HG03159 (cell line): ENCODE measurements at regions not wholly inside any gene's neighbourhood (a gene's known extent, or its start where the extent isn't known, plus 50 kb on each side); places are given as distances from the start of the nearest gene placed in this dataset.

Experiments used
- ATAC-seq: cut with Tn5 transposase; IDR thresholded peaks from one replicate; pipeline ENCODE4 v1.9.1; 2021; ENCODE audit warnings: mild to moderate bottlenecking, moderate library complexity; ENCODE audit not compliant: unreplicated experiment

DNA sequence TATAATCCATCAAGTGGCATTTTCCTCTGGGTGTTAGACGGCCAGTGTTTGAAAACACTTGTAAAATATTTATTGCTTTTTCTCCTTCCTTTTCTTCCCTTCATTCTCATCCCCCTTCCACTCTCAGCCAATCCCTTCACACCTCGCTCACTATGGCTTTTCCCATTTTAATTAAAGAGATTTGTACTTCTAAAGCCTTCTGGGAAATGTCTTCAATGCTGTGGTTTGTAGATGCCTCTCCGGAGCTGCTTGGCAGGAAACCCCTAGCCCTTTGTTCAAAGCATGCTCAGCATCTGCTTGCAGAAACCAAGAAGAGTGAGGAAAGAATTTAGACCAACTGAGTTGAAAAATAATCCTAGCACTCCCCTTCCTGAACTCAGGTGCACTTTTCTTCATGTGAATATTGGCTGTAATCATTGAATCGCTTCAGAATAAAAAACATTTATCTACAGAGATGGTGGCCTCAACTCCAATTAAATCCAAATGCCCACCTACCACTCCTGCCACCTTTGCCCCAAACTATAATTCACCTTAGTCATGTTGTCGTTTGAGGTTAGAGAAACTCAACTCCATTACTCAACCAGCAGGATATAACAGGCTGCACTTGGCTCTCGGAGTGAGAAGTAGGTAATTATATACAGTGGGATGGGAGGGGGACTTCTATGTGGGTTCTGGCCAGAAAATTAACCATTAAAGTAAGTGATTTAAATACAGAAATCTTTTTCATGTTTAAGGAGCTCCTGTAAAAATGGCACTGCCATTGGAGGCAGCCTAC lies 659.4 kb upstream of the CAMK1G start:
- no peak for ATAC-seq

DNA sequence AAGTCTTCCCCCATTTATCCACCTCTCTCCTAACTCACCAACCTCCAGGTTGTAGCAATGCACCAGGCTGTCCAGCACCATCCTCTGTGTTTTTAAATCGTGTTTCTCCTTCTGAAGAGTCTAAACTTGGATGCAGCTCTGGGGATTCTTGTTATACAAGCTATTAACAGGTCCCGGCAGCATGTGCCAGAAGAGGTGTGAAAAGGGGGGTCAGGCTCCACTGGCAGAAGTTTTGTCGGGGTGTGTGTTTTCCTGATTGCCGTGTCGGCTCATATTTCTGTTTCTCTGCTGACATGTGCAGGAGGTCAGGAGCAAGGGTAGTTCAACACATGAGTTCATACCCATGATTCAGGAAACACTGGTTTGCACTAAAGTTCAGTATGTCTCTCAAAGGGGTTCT lies 658.6 kb upstream of the CAMK1G start:
- no peak for ATAC-seq

- ATAC-seq = no peak
These were observed 655.0 kb upstream of the CAMK1G start for GRCh38 chr1:208928349-208929010.

- no peak for ATAC-seq
These were observed 653.9 kb upstream of the CAMK1G start for GRCh38 chr1:208929575-208929974.

GRCh38 chr1:208931936-208932335 lies 651.6 kb upstream of the CAMK1G start:
- ATAC-seq = no peak

DNA sequence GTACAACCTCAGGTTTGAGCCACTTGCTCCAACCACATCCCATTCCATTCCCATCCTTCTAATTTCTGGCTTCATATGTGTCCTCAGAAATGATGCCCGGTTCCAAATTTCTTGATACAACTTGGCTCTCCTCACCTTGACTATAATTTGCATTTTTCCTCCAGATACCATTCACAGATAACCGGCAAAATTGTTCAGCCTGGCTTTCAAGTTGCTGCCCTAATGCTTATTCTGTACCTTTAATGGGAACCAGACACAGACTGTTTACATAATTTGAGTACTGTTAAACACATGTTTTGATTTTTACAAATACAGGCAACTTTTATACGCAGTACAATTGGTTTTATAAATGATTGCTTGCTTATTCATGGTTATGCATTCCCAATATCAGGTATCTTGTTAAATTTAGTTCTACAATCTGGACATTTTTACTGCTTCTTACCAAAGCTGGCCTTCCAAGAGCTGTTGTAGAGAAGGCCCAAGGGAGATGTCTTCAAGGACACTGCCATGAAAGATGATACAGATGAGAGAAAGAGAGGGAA lies 649.5 kb upstream of the CAMK1G start:
- ATAC-seq = no peak

GRCh38 chr1:208934933-208935332 lies 648.6 kb upstream of the CAMK1G start:
- ATAC-seq = no peak

- no peak for ATAC-seq
These were observed 647.9 kb upstream of the CAMK1G start for GRCh38 chr1:208935517-208936187.

DNA sequence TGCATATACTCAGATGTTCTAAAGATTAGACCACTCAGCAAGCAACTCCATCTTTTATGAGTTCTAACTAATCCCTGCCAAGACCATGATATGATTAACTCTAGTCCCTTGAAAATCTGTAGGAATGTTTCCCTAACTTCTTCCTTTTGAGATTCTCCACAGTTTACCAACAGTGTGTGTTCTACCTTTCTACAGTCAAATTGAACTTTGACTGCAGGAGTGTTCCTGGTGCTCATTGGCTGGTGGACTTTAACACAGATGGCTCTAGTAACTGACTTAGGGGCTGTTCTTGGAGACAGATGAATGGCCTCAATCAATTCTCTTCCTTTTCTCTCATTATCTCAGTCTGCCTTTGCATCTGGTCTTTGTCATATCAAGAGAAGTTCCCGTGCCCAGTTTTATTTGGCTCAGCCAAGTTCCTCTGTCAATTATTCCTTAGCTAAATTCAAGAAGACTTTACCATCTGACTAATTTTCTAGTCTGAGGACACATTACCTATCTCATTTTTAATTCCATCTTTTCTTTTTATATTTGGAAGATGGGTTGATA lies 643.9 kb upstream of the CAMK1G start:
- ATAC-seq = no peak

- no peak for ATAC-seq
These were observed 641.0 kb upstream of the CAMK1G start for GRCh38 chr1:208942394-208943130.

GRCh38 chr1:208943291-208943690 lies 640.2 kb upstream of the CAMK1G start:
- no peak for ATAC-seq

DNA sequence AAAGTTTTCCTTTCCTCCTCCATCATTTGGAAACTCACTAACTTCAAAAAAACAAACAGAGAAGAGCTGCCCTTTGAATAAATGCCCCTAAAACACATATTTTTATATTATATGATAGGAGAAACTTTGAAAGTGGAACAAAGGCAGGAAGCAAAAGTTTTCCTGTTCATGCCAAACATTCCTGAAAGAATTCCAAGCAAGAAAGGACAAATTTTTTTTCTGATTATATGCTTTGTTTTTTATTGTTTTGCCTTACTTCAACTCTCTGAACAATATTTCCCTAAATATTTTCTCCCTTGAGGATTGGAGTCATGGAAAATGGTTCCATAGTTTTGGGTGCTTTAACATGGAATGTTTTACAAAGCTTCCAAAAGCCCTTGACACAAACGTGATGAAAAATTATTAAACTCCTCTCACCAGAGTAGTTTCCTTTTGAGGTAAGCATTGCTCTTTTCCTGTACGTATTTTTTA lies 638.5 kb upstream of the CAMK1G start:
- no peak for ATAC-seq

DNA sequence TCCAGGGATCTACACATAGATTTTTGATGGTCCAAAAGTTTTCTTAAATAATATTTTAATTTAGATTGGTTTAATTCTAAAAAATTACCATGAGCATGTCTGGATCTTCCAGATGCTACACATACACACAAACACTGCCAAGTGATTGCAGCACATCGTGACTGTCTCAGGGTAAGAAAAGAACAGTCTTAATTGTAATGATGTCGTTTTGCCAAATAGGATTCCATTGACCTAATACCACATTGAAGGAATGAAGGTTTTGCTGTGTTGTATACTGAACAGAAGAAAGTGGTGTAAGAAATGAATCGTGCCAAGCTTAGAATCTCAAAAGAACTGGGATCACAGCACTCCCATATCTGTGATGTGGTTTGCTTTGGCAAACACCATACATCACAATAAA lies 633.3 kb upstream of the CAMK1G start:
- ATAC-seq = no peak

DNA sequence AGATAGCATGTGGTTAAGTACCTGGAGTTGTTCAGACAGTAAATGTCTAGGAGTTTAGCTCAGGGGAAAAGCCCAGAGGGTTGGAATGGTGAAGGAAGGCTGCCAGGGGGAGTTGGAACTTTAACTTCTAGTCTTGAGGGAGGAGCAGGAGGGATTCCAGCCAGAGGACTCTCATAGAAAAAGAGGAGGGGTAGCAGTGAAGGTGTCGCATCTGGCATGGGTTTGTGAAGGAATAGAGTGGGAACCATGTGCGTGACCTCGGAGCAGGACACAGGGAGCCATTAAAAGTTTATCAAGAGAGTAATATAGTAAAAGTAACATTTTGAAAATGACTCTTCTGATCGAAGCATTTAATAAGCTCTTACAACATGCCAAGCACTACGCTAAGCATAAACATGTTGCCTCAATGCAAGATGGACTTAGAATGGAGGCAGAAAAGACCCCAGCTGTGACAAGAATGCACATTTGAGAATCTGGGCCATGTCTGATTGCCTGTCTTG lies 632.4 kb upstream of the CAMK1G start:
- no peak for ATAC-seq

DNA sequence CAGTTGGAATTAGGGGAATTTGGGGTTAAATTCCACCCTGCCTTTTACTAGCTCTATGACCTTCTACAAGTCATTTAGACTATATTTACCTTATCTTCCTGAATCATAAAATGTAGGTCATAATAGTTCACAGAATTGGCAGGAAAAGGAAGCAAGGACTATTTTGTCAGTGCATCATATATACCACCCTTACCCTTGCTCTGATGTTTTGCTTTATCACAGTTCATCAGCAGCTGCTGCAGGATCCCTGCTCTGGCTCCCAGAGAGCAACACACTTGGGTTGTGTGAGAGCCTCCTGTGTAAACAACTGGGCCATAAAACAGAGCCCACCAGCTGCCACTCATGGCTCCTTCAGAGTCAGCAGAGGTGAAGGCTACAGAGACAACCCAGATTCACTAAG lies 631.6 kb upstream of the CAMK1G start:
- ATAC-seq = no peak

DNA sequence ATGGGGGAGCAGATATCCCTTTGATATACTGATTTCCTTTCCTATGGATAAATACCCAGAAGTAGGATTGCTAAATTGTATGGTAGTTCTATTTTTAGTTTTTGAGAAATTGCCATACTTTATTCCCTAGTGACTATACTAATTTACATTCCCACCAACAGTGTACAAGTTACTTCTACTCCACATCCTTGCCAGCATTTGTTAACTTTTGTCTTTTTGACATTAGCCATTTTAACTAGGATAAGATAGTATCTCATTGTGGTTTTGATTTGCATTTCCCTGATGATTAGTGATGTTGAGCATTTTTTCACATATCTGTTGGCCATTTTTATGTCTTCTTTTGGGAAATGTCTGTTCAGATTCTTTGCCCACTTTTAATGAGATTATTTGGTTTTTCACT lies 620.6 kb upstream of the CAMK1G start:
- ATAC-seq = no peak

- no peak for ATAC-seq
These were observed 618.2 kb upstream of the CAMK1G start for GRCh38 chr1:208965351-208965750.

DNA sequence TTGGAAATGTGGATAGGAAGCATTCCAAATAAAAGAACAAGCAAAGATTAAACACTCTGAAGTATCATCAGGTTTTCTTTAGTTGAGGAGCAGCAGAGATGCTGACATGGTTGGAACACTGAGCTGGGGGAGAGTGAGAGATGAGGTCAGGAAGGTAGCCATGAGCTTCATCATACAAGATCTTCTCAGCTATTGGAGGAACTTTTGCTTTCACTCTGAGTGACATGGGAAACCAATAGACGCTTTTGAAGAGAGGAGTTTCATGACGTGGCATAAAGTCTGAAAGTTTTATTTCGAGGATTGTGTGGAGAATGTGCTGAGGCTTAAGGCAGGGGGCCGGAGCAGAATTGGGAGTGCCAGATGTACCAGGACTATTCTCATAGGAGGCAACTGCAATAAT lies 616.2 kb upstream of the CAMK1G start:
- no peak for ATAC-seq

DNA sequence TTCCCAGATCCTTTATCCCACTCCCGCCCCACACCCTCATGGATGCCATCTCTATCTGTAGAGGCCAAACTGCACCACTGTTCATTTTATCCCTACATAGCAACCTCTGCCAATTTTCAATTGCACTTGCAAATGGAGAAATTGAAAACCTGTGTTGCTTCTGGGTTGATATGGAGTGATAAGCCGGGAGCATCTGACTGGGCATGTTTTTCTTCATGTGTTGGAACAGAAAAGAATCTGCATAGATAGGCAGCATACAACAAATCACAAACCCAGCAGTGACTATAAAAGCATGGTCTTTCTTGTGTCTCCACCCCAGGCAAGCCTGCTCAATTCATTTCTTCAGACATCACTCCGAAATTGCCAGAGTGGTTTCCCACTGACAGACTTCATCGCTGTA lies 608.8 kb upstream of the CAMK1G start:
- no peak for ATAC-seq

GRCh38 chr1:208975456-208975855 lies 608.1 kb upstream of the CAMK1G start:
- no peak for ATAC-seq

GRCh38 chr1:208977012-208977411 lies 606.5 kb upstream of the CAMK1G start:
- ATAC-seq = no peak
